K562 (cell line): ENCODE measurements at regions not wholly inside any gene's neighbourhood (a gene's known extent, or its start where the extent isn't known, plus 50 kb on each side); places are given as distances from the start of the nearest gene placed in this dataset.

ENCODE experiments used
- ATAC-seq: fragments of 200-7000 bp; cut with Tn5 transposase; 3 replicates; pipeline ENCODE4 v1.9.1; 2020; ENCODE audit warnings: moderate library complexity
- BruUV-seq: library from RNA; stranded (reverse); fragments of 400-500 nt; replicated peaks from 2 replicates; lab custom pipeline; 2021; lab: Mats Ljungman, UMichigan
- CTCF ChIA-PET: fragments of 300-600 bp; formaldehyde crosslinking; extraction: SDS; loops from one replicate; lab custom pipeline; 2021; ENCODE audit warnings: low intra/inter-chr PET ratio; lab: Yijun Ruan, JAX
- POLR2A ChIA-PET: fragments of 300-600, 350-650 bp; sonication (Branson Sonifier 250); formaldehyde crosslinking; extraction: SDS; loops from one replicate; lab custom pipeline; 2021; ENCODE audit warnings: antibody characterized with exemption, inconsistent platforms; lab: Yijun Ruan, JAX
- DNase-seq, 4 experiments: peaks; one replicate each; pipeline versions ENCODE4 v3.0.0 to v3.0.0-alpha.2; 2011 to 2018; ENCODE audit warnings: low spot score in 3 of 4, mixed read lengths in 3 of 4; ENCODE audit errors: extremely low read depth in 1 of 4
- FAIRE-seq: peaks from 2 replicates; lab custom pipeline; 2011; peaks lifted over from hg19 to GRCh38; lab: Jason Lieb, UNC
- H2AFZ ChIP-seq: 2 replicates; pipeline ENCODE4 v1.6.0; 2011; ENCODE audit warnings: low read depth, low read length, control low read depth, inconsistent platforms
- H3K27ac ChIP-seq: fragments of 200-600 bp; 3 replicates; pipeline ENCODE4 v1.8.0; 2011; ENCODE audit warnings: low read depth, mild to moderate bottlenecking, control low read depth, inconsistent platforms, low read length, moderate library complexity, mixed read lengths; ENCODE audit errors: extremely low read depth
- H3K27me3 ChIP-seq, 2 experiments: fragments of 300-600 bp in 1 of 2; 2 replicates in 1 of 2; 3 replicates in 1 of 2; pipeline versions ENCODE4 v1.6.0 to v1.8.0; 2011; ENCODE audit warnings: inconsistent platforms in 2 of 2, low read length in 2 of 2, mild to moderate bottlenecking in 1 of 2, mixed read lengths in 1 of 2, moderate library complexity in 1 of 2; ENCODE audit not compliant: control insufficient read depth in 2 of 2, insufficient read depth in 2 of 2
- H3K36me3 ChIP-seq: fragments of 300-600 bp; 3 replicates; pipeline ENCODE4 v1.8.0; 2011; ENCODE audit warnings: mild to moderate bottlenecking, low read length, inconsistent platforms; ENCODE audit not compliant: control insufficient read depth, insufficient read depth
- H3K4me1 ChIP-seq, 2 experiments: fragments of 200-600 bp in 1 of 2; replicated peaks in 1 of 2; 2 replicates in 1 of 2; 3 replicates in 1 of 2; pipeline versions ENCODE4 v1.5.1 to v1.8.0; 2011; ENCODE audit warnings: inconsistent platforms in 2 of 2, low read length in 2 of 2, mild to moderate bottlenecking in 1 of 2, mixed read lengths in 1 of 2, moderate library complexity in 1 of 2; ENCODE audit not compliant: control insufficient read depth in 2 of 2, insufficient read depth in 2 of 2
- H3K4me2 ChIP-seq: 2 replicates; pipeline ENCODE4 v1.6.1; 2011; ENCODE audit warnings: low read length, control low read depth, inconsistent platforms, mixed read lengths; ENCODE audit not compliant: insufficient read depth
- H3K4me3 ChIP-seq: fragments of 200-600 bp; sonication (generic), shearing (Covaris generic); 2 replicates; pipeline ENCODE4 v1.5.1; 2016; ENCODE audit warnings: control low read depth, inconsistent platforms
- H3K79me2 ChIP-seq: fragments of 200-600 bp; 3 replicates; pipeline ENCODE4 v1.8.0; 2011; ENCODE audit warnings: low read length, inconsistent platforms; ENCODE audit not compliant: control insufficient read depth, insufficient read depth
- H3K9ac ChIP-seq, 2 experiments: 2 replicates each; pipeline versions ENCODE4 v1.6.0 to v1.6.1; 2011; ENCODE audit warnings: low read depth in 2 of 2, low read length in 2 of 2, control low read depth in 1 of 2, inconsistent platforms in 1 of 2, mild to moderate bottlenecking in 1 of 2, mixed read lengths in 1 of 2; ENCODE audit not compliant: insufficient read depth in 1 of 2
- H3K9me1 ChIP-seq: one replicate; pipeline ENCODE4 v1.6.0; 2011; ENCODE audit warnings: inconsistent platforms, mild to moderate bottlenecking, low read length, moderate library complexity; ENCODE audit not compliant: control insufficient read depth, insufficient read depth
- H3K9me3 ChIP-seq: replicated peaks from 2 replicates; pipeline ENCODE4 v1.5.1; 2011; ENCODE audit warnings: low read depth, low read length, inconsistent platforms; ENCODE audit not compliant: control insufficient read depth, insufficient read depth
- H4K20me1 ChIP-seq: replicated peaks from 2 replicates; pipeline ENCODE4 v1.6.1; 2011; ENCODE audit warnings: low read length, inconsistent platforms, mixed read lengths; ENCODE audit not compliant: control insufficient read depth, insufficient read depth
- CAMTA2 ChIP-seq: fragments of 250-450 bp; sonication (Bioruptor Pico); conservative IDR thresholded peaks from 2 replicates; pipeline ENCODE4 v1.5.1; 2022
- DLX4 ChIP-seq: fragments of 250-450 bp; sonication (Bioruptor Pico); IDR thresholded peaks from 2 replicates; pipeline ENCODE4 v1.6.1; 2021; ENCODE audit warnings: mild to moderate bottlenecking
- MED1 ChIP-seq: sonication (generic); formaldehyde crosslinking; IDR thresholded peaks from 2 replicates; pipeline ENCODE4 v1.8.1; 2023; ENCODE audit warnings: missing genetic modification reagents, borderline replicate concordance
- MXI1 ChIP-seq: IDR thresholded peaks from 2 replicates; pipeline ENCODE4 v1.6.1; 2011; ENCODE audit warnings: low read depth, mild to moderate bottlenecking, improper control_type of control experiment, low read length
- NFATC3 ChIP-seq: fragments of 450-650 bp; IDR thresholded peaks from 2 replicates; pipeline ENCODE4 v1.6.1; 2017; ENCODE audit warnings: mild to moderate bottlenecking
- NR1H2 ChIP-seq: sonication (generic); formaldehyde crosslinking; IDR thresholded peaks from 2 replicates; pipeline ENCODE4 v1.4.0; 2020; ENCODE audit warnings: mild to moderate bottlenecking, missing genetic modification reagents
- SAP30 ChIP-seq: fragments of 200-600 bp; sonication (generic); IDR thresholded peaks from 2 replicates; pipeline ENCODE4 v1.6.1; 2012; ENCODE audit warnings: borderline replicate concordance, low read depth, mild to moderate bottlenecking, moderate library complexity, low read length, control low read depth, inconsistent platforms; ENCODE audit not compliant: insufficient read depth, poor library complexity, severe bottlenecking
- SREBF1 ChIP-seq: fragments of 150-350 bp; IDR thresholded peaks from 2 replicates; pipeline ENCODE4 v1.6.1; 2014; ENCODE audit warnings: antibody characterized with exemption, low read depth, low read length, borderline replicate concordance
- TBP ChIP-seq: optimal IDR thresholded peaks from 2 replicates; pipeline ENCODE3; 2011; ENCODE audit warnings: low read depth, low read length, improper control_type of control experiment
- YBX1 ChIP-seq: fragments of 450-650 bp; IDR thresholded peaks from 2 replicates; pipeline ENCODE4 v1.7.1; 2016; ENCODE audit warnings: mild to moderate bottlenecking
- ZFX ChIP-seq: sonication (generic); formaldehyde crosslinking; IDR thresholded peaks from 2 replicates; pipeline ENCODE4 v1.8.0; 2022; ENCODE audit warnings: mild to moderate bottlenecking, missing genetic modification reagents, moderate library complexity
- ZNF134 ChIP-seq: fragments of 250-450 bp; sonication (Bioruptor Pico); conservative IDR thresholded peaks from 2 replicates; pipeline ENCODE4 v1.4.0; 2020
- ZNF511 ChIP-seq: sonication (generic); formaldehyde crosslinking; IDR thresholded peaks from 2 replicates; pipeline ENCODE4 v1.8.0; 2022; ENCODE audit warnings: mild to moderate bottlenecking, missing genetic modification reagents
- WGBS: fragments of 100-300 bp; shearing (Covaris generic); methylation state at CpG from one replicate; pipeline ENCODE4 v1.1.6; 2016; ENCODE audit warnings: low coverage, mixed read lengths; ENCODE audit not compliant: insufficient coverage; ENCODE audit errors: missing lambda C conversion rate; 5-methylcytosine and 5-hydroxymethylcytosine counted together
- in situ Hi-C: fragments of 300-500 bp; cut with MboI; formaldehyde crosslinking; loops from 4 replicates; pipeline ENCODE4 v1.15.0; 2018; ENCODE audit warnings: inconsistent platforms, mixed read lengths
- intact Hi-C: fragments of 100-400 bp; cut with micrococcal nuclease; formaldehyde crosslinking; loops from 2 replicates; pipeline ENCODE4 v1.14.2; 2022
- TF ChIP-seq, protein P1 (sequence below), 2 experiments: fragments of 450-650 bp in 1 of 2; sonication (generic) in 1 of 2; formaldehyde crosslinking; conservative IDR thresholded peaks; 2 replicates each; pipeline versions ENCODE4 v1.4.0 to v1.8.1; 2020 to 2022; ENCODE audit warnings: mild to moderate bottlenecking in 1 of 2, missing genetic modification reagents in 1 of 2

GRCh38 chr3:154660811-154661210 lies 230.8 kb upstream of the GPR149 start:
- ChIA-PET CTCF (no interaction called here), POLR2A (no interaction called here)
- no peak overlapping the region for H3K4me3 ChIP-seq
- no peaks in the 10 kb centered on the region for H3K4me1 ChIP-seq
- H3K4me2 ChIP-seq = no peak overlapping the region
- H4K20me1 ChIP-seq = no peaks in the 10 kb centered on the region
- no peak for FAIRE-seq
- no peaks in the 10 kb centered on the region for H3K36me3 ChIP-seq
- H3K27me3 ChIP-seq = no peaks in the 10 kb centered on the region
- no TSS peak for BruUV-seq
- no peak overlapping the region for H2AFZ ChIP-seq
- WGBS = 6% methylated on average over 2 of the region's 2 CpGs
- intact Hi-C loops = no loop called here
- no peak for ATAC-seq
- no peak overlapping the region for H3K9ac ChIP-seq
- no peaks in the 10 kb centered on the region for H3K9me1 ChIP-seq
- TF ChIP-seq NFATC3 (no peak), CAMTA2 (CRISPR knock-in tag) (no peak), TBP (no peak), ZFX (CRISPR knock-in tag) (no peak), SAP30 (no peak), SREBF1 (no peak), YBX1 (no peak), ZNF134 (CRISPR knock-in tag) (no peak), DLX4 (no peak), NR1H2 (CRISPR knock-in tag) (no peak), ZNF511 (CRISPR knock-in tag) (no peak), MED1 (CRISPR knock-in tag) (no peak), MXI1 (no peak)
- TF ChIP-seq, protein P1, sequence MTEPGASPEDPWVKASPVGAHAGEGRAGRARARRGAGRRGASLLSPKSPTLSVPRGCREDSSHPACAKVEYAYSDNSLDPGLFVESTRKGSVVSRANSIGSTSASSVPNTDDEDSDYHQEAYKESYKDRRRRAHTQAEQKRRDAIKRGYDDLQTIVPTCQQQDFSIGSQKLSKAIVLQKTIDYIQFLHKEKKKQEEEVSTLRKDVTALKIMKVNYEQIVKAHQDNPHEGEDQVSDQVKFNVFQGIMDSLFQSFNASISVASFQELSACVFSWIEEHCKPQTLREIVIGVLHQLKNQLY (CRISPR knock-in tag; conservative IDR thresholded peaks at IDR 0.05) = no peak
- TF ChIP-seq, all 486 proteins: peak for 0
- H3K79me2 ChIP-seq = no peaks in the 10 kb centered on the region
- in situ Hi-C loops = no loop called here
- H3K27ac ChIP-seq = no peak overlapping the region
- H3K9me3 ChIP-seq = no peaks in the 10 kb centered on the region
- no peak for DNase-seq
